ENCODE measurements at regions not wholly inside any gene's neighbourhood (a gene's known extent, or its start where the extent isn't known, plus 50 kb on each side); places are given as distances from the start of the nearest gene placed in this dataset.

GRCh38 chr7:121488111-121488650 is 92.1 kb upstream of the FAM3C start:
- no peak for TF ChIP-seq CTCF (IDR thresholded peaks at IDR 0.05 in 2 of 3, conservative IDR thresholded peaks at IDR 0.05 in 1 of 3; ENCODE audit: borderline replicate concordance in 1 of 3, insufficient read depth in 1 of 3, low read depth in 2 of 3, low read length in 2 of 3)
- TF ChIP-seq, protein P1, sequence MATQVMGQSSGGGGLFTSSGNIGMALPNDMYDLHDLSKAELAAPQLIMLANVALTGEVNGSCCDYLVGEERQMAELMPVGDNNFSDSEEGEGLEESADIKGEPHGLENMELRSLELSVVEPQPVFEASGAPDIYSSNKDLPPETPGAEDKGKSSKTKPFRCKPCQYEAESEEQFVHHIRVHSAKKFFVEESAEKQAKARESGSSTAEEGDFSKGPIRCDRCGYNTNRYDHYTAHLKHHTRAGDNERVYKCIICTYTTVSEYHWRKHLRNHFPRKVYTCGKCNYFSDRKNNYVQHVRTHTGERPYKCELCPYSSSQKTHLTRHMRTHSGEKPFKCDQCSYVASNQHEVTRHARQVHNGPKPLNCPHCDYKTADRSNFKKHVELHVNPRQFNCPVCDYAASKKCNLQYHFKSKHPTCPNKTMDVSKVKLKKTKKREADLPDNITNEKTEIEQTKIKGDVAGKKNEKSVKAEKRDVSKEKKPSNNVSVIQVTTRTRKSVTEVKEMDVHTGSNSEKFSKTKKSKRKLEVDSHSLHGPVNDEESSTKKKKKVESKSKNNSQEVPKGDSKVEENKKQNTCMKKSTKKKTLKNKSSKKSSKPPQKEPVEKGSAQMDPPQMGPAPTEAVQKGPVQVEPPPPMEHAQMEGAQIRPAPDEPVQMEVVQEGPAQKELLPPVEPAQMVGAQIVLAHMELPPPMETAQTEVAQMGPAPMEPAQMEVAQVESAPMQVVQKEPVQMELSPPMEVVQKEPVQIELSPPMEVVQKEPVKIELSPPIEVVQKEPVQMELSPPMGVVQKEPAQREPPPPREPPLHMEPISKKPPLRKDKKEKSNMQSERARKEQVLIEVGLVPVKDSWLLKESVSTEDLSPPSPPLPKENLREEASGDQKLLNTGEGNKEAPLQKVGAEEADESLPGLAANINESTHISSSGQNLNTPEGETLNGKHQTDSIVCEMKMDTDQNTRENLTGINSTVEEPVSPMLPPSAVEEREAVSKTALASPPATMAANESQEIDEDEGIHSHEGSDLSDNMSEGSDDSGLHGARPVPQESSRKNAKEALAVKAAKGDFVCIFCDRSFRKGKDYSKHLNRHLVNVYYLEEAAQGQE (IDR thresholded peaks at IDR 0.05; ENCODE audit: low read depth), result no peak
- no peak for TF ChIP-seq EZH2phosphoT487 (IDR thresholded peaks at IDR 0.05; ENCODE audit: borderline replicate concordance)
- TF ChIP-seq POLR2A (IDR thresholded peaks at IDR 0.05; ENCODE audit: borderline replicate concordance, extremely low read depth, insufficient read depth, insufficient read length), result no peak
- TF ChIP-seq CEBPB (IDR thresholded peaks at IDR 0.05; ENCODE audit: low read depth), result no peak
- no peak for TF ChIP-seq POLR2AphosphoS5 (IDR thresholded peaks at IDR 0.05; ENCODE audit: low read depth, low read length)
